Left ventricle myocardium inferior (tissue), 1 donor: ENCODE measurements at regions not wholly inside any gene's neighbourhood (a gene's known extent, or its start where the extent isn't known, plus 50 kb on each side); places are given as distances from the start of the nearest gene placed in this dataset.

Experiments
- DNase-seq: peaks from one replicate; pipeline ENCODE4 v3.0.0-alpha.2; 2020
- H3K27ac ChIP-seq: fragments of 200-600 bp; replicated peaks from 2 replicates; pipeline ENCODE4 v1.8.0; 2021
- H3K27me3 ChIP-seq: fragments of 200-600 bp; 2 replicates; pipeline ENCODE4 v1.8.0; 2021; ENCODE audit warnings: low read depth
- H3K36me3 ChIP-seq: fragments of 200-600 bp; 2 replicates; pipeline ENCODE4 v1.8.0; 2021
- H3K4me1 ChIP-seq: fragments of 200-600 bp; 2 replicates; pipeline ENCODE4 v1.8.0; 2021
- H3K4me3 ChIP-seq: fragments of 200-600 bp; 2 replicates; pipeline ENCODE4 v1.8.0; 2021; ENCODE audit warnings: mild to moderate bottlenecking, moderate library complexity
- H3K9me3 ChIP-seq: fragments of 200-600 bp; replicated peaks from 2 replicates; pipeline ENCODE4 v1.8.0; 2021
- CTCF ChIP-seq: fragments of 200-600 bp; IDR thresholded peaks from 2 replicates; pipeline ENCODE4 v1.8.0; 2021; ENCODE audit warnings: antibody characterized with exemption, mild to moderate bottlenecking, borderline replicate concordance
- intact Hi-C: fragments of 100-400 bp; cut with micrococcal nuclease; formaldehyde crosslinking; loops from one replicate; pipeline ENCODE4 v1.11.0; 2022
- donor health status: DM: no; HTN: yes; CAD: no; lungs with severe emphysema.

GRCh38 chr5:8321272-8321671 is 452.3 kb downstream of the MTRR start:
- Histone ChIP-seq H3K4me3 (no peak overlapping the region), H3K27ac (no peak overlapping the region), H3K4me1 (no peaks in the 10 kb centered on the region), H3K27me3 (no peaks in the 10 kb centered on the region), H3K9me3 (no peaks in the 10 kb centered on the region), H3K36me3 (no peaks in the 10 kb centered on the region)
- TF ChIP-seq CTCF = no peak
- intact Hi-C loops = no loop called here
- no peak for DNase-seq

GRCh38 chr5:8322484-8322883 is 453.5 kb downstream of the MTRR start:
- no peaks in the 10 kb centered on the region for H3K4me1 ChIP-seq
- intact Hi-C loops = no loop called here
- TF ChIP-seq CTCF = no peak

GRCh38 chr5:8327016-8327415 is 458.1 kb downstream of the MTRR start:
- no peaks in the 10 kb centered on the region for H3K36me3 ChIP-seq
- no peaks in the 10 kb centered on the region for H3K4me1 ChIP-seq
- no peaks in the 10 kb centered on the region for H3K9me3 ChIP-seq
- no peak overlapping the region for H3K4me3 ChIP-seq
- no peak for DNase-seq
- H3K27me3 ChIP-seq = no peaks in the 10 kb centered on the region
- intact Hi-C loops = no loop called here
- TF ChIP-seq CTCF = no peak
- no peak overlapping the region for H3K27ac ChIP-seq

More at GRCh38 chr5:8322484-8322883, 453.5 kb downstream of the MTRR start:
- no peak for DNase-seq
- Histone ChIP-seq H3K27me3 (no peaks in the 10 kb centered on the region), H3K27ac (no peak overlapping the region), H3K4me3 (no peak overlapping the region), H3K9me3 (no peaks in the 10 kb centered on the region), H3K36me3 (no peaks in the 10 kb centered on the region)

GRCh38 chr5:8329773-8330172 is 460.8 kb downstream of the MTRR start:
- intact Hi-C loops = no loop called here
- no peaks in the 10 kb centered on the region for H3K27me3 ChIP-seq
- H3K9me3 ChIP-seq = no peaks in the 10 kb centered on the region
- H3K4me3 ChIP-seq = no peak overlapping the region
- no peak overlapping the region for H3K27ac ChIP-seq
- H3K36me3 ChIP-seq = no peaks in the 10 kb centered on the region
- H3K4me1 ChIP-seq = no peaks in the 10 kb centered on the region
- TF ChIP-seq CTCF = no peak
- no peak for DNase-seq

- H3K36me3 ChIP-seq = no peaks in the 10 kb centered on the region
- H3K27me3 ChIP-seq = no peaks in the 10 kb centered on the region
- no peak overlapping the region for H3K4me3 ChIP-seq
- DNase-seq = no peak
- intact Hi-C loops = no loop called here
- peaks cover 4% of the 10 kb centered on the region for H3K9me3 ChIP-seq
- H3K27ac ChIP-seq = no peak overlapping the region
- TF ChIP-seq CTCF = no peak
- no peaks in the 10 kb centered on the region for H3K4me1 ChIP-seq
These were observed 463.9 kb downstream of the MTRR start for GRCh38 chr5:8332666-8333445.
